GM12872 (cell line): ENCODE measurements at regions not wholly inside any gene's neighbourhood (a gene's known extent, or its start where the extent isn't known, plus 50 kb on each side); places are given as distances from the start of the nearest gene placed in this dataset.

ENCODE experiments used
- TF ChIP-seq, protein P1 (sequence below): IDR thresholded peaks from 3 replicates; pipeline ENCODE4 v1.5.1; 2011; ENCODE audit warnings: low read depth, mild to moderate bottlenecking, low read length, moderate library complexity; ENCODE audit not compliant: insufficient read depth

DNA sequence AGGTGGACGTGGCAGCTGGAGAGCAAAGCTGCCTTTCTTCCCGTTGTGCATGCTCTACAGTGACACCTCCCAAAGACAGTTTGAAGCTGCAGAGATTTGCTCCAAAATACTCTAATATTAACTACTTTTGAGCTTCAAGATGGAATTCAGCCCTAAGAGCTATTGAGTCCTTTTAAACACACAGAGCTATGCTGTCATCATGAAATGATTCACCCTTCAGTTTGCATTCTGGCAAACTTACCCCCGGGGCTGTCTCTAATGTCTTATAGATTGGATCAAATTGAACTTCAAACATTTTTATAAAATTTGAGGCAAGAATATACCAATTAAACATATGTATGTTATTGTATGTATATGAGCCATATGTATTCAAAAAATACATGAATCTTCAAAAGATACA is 110.7 kb upstream of the EFEMP1 start:
- TF ChIP-seq, protein P1, sequence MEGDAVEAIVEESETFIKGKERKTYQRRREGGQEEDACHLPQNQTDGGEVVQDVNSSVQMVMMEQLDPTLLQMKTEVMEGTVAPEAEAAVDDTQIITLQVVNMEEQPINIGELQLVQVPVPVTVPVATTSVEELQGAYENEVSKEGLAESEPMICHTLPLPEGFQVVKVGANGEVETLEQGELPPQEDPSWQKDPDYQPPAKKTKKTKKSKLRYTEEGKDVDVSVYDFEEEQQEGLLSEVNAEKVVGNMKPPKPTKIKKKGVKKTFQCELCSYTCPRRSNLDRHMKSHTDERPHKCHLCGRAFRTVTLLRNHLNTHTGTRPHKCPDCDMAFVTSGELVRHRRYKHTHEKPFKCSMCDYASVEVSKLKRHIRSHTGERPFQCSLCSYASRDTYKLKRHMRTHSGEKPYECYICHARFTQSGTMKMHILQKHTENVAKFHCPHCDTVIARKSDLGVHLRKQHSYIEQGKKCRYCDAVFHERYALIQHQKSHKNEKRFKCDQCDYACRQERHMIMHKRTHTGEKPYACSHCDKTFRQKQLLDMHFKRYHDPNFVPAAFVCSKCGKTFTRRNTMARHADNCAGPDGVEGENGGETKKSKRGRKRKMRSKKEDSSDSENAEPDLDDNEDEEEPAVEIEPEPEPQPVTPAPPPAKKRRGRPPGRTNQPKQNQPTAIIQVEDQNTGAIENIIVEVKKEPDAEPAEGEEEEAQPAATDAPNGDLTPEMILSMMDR: no peak

DNA sequence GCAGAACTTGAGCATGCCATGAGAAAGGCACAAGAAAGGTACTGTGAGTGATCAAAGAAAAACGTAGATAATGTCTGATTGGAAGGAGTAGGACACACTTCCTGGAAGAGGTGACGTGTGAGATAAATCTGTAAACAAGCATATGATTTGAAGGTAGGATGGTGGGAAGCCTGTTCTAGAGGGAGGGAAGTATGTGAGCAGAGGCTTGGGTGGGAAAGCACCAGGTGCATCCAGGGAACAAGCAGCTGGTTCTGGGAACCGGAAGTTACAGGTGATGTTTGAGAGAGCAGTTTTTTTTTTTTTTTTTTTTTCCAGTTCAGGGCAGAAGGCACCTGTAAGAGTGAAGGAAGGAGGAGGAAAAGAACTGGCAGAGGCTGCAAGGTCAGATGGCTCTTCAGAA is 116.6 kb upstream of the EFEMP1 start:
- TF ChIP-seq, protein P1: no peak

DNA sequence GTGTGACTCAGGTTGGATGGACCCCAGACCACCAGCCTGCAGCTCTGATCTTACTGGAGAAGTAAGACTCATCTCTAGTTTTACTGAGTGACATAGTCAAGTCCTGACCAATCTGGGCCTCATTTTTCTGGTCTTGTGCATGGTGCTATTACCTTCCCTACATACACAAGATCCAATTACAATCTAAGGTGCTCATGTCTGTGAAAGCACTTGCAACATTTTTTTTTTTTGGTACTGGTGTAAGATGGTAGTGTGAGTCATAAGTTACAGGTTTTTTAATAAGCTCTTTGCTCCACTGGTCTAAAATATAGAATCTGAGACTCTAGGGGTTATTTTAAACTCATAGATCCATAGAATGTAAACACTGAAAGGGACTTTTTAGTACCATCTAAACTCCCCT is 117.3 kb upstream of the EFEMP1 start:
- TF ChIP-seq, protein P1: no peak

DNA sequence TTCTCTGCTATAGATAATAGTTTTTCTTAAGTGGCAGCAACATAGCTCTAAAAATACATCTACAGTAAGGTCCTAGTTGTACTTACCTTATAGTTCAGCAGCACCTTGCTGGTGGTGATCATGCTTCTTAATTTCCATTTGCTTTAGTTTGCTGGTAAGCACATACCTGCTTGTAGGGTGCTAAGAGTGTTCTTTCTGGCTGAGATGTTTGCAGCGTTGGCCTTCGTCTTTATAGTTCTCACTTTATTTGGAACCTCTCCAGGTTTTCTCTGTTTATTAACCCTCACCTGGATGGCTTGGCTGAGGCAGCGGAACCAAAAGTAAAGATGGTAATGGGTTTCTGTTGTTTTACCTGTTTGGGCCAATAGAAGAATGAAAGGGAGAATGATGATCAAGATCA is 123.6 kb upstream of the EFEMP1 start:
- TF ChIP-seq, protein P1: no peak

DNA sequence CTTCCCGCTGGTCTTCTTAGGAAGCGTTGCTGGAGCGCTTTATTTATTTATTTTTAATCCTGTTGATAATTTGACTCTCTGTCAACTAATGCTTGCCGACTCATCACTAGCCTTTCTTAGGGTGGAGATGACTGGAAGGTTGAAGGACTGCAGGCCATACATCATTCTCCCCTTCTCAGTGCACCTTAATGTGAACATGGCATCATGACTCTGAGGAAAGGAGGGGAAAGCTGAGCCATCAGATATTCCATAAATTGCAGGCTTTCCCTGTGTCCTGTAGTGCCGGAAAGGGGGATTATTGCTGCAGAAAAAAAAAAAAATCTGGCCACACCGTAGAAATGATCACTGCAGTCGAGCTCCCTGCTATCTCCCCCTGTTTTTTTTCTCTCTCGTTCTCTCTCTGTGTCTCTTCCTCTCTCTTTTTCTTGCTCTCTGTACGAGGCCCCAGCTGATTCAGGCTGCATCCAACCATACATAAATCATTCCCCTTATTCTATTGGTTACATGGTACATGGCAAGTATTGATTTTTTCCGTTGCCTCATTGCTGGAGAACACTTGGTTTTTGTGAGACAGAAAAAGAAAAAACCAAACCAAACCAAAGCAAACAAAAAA is 125.8 kb upstream of the EFEMP1 start:
- TF ChIP-seq, protein P1: no peak

DNA sequence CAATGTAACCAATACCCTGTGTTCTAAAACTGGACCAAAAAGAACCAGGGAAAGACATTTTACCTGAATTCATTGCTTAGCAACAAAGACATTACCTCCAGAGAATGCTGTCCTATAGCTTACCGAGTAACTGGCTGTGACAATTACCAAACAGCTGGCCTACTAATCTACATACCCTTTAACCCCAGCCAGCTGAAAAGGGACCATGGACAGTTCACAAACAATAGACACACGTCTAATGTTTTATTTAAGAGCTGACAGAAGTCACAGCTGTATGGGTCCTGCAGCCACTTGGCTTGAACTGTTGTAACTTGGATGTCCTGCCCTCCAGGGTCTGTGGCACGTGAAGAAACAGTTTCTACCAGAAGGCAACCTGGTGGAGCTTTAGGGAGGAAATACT is 130.1 kb upstream of the EFEMP1 start:
- TF ChIP-seq, protein P1: no peak

DNA sequence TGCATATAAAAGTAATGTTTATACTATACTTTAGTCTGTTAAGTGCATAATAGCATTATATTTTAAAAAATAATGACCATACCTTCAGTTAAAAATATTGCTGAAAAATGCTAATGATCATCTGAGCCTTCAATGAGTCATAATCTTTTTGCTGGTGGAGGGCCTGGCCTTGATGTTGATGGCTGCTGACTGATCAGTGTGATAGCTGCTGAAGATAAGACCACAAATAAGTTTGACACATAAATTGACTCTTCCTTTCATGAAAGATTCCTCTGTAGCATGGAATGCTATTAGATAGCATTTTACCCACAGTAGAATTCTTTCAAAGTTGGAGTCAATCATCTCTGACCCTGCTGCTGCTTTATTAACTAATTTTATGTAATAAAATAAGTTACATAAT is 128.4 kb upstream of the CCDC85A start:
- TF ChIP-seq, protein P1: no peak

DNA sequence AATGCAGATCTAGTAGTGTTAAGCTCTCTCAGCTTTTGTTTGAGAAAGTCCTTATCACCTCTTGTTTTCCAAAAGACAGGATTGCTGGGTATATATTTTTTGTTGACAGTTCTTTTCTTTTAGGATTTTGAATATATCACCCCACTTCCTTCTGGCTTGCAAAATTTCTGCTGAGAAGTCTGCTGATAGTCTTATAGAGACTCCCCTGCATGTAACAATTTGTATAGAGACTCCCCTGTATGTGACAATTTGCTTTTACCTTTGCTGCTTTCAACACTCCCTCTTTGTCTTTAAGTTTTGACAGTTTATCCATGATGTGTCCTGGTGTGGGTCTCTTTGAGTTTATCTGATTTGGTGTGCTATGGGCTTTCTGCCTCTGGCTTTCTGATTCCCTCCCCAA is 115.0 kb upstream of the CCDC85A start:
- TF ChIP-seq, protein P1: no peak
